ENCODE measurements at regions not wholly inside any gene's neighbourhood (a gene's known extent, or its start where the extent isn't known, plus 50 kb on each side); places are given as distances from the start of the nearest gene placed in this dataset.
"Not testable (repeated sequence)": the region's sequence is repeated elsewhere in the genome, so short reads cannot be mapped to it uniquely, and the experiment has no call there.

- Mint-ChIP-seq H3K27me3 (peaks cover 36% of the 10 kb centered on the region), H3K4me3 (peak overlapping the region in 1 of 4 donors; percentile 43), H3K36me3 (no peaks in the 10 kb centered on the region), H3K9me3 (peaks cover 0 to 10% (median 3%) of the 10 kb centered on the region in 3 donors), H3K27ac (no peak overlapping the region), H3K4me1 (peaks cover 11 to 18% (median 12%) of the 10 kb centered on the region in 3 donors)
These were observed 117.8 kb upstream of the IQSEC1 start for GRCh38 chr3:13191016-13191415.

GRCh38 chr3:13190378-13190765, 117.1 kb upstream of the IQSEC1 start:
- Mint-ChIP-seq H3K9me3 (peaks cover 0 to 10% (median 3%) of the 10 kb centered on the region in 3 donors), H3K27me3 (peaks cover 31% of the 10 kb centered on the region), H3K4me1 (peaks cover 5 to 12% (median 8%) of the 10 kb centered on the region in 3 donors), H3K27ac (no peak overlapping the region), H3K4me3 (no peak overlapping the region), H3K36me3 (no peaks in the 10 kb centered on the region)

GRCh38 chr3:13189639-13190377, 116.6 kb upstream of the IQSEC1 start:
- Mint-ChIP-seq H3K4me3 (no peak overlapping the region), H3K9me3 (peaks cover 0 to 10% (median 3%) of the 10 kb centered on the region in 3 donors), H3K36me3 (no peaks in the 10 kb centered on the region), H3K27me3 (peaks cover 32% of the 10 kb centered on the region), H3K4me1 (peaks cover 3 to 10% (median 5%) of the 10 kb centered on the region in 3 donors), H3K27ac (peak overlapping the region in 1 of 3 donors; percentile 93)

- H3K27me3 Mint-ChIP-seq: peaks cover 33% of the 10 kb centered on the region
- H3K36me3 Mint-ChIP-seq: no peaks in the 10 kb centered on the region
- H3K9me3 Mint-ChIP-seq: peaks cover 2 to 14% (median 3%) of the 10 kb centered on the region in 3 donors
- peaks cover 0 to 7% (median 5%) of the 10 kb centered on the region in 3 donors for H3K4me1 Mint-ChIP-seq
- no peak overlapping the region for H3K27ac Mint-ChIP-seq
- H3K4me3 Mint-ChIP-seq: no peak overlapping the region
These were observed 115.7 kb upstream of the IQSEC1 start for GRCh38 chr3:13188975-13189374.

GRCh38 chr3:13188181-13188779, 115.1 kb upstream of the IQSEC1 start:
- peaks cover 29% of the 10 kb centered on the region for H3K27me3 Mint-ChIP-seq
- peaks cover 2 to 15% (median 3%) of the 10 kb centered on the region in 3 donors for H3K9me3 Mint-ChIP-seq
- H3K4me1 Mint-ChIP-seq: peaks cover 0 to 7% (median 5%) of the 10 kb centered on the region in 3 donors
- H3K4me3 Mint-ChIP-seq: no peak overlapping the region
- no peaks in the 10 kb centered on the region for H3K36me3 Mint-ChIP-seq
- peak overlapping the region in 1 of 3 donors; percentile 1 for H3K27ac Mint-ChIP-seq

- Mint-ChIP-seq H3K27ac (no peak overlapping the region), H3K9me3 (peaks cover 2 to 15% (median 3%) of the 10 kb centered on the region in 3 donors), H3K4me3 (no peak overlapping the region), H3K27me3 (peaks cover 26% of the 10 kb centered on the region), H3K36me3 (no peaks in the 10 kb centered on the region), H3K4me1 (peaks cover 0 to 7% (median 4%) of the 10 kb centered on the region in 3 donors)
These were observed 114.4 kb upstream of the IQSEC1 start for GRCh38 chr3:13187593-13187992.

- Mint-ChIP-seq H3K4me3 (no peak overlapping the region), H3K36me3 (no peaks in the 10 kb centered on the region), H3K27me3 (peaks cover 24% of the 10 kb centered on the region), H3K27ac (peak overlapping the region in 1 of 3 donors; percentile 49), H3K4me1 (peaks cover 0 to 7% (median 2%) of the 10 kb centered on the region in 3 donors), H3K9me3 (peaks cover 2 to 15% (median 4%) of the 10 kb centered on the region in 3 donors)
These were observed 113.2 kb upstream of the IQSEC1 start for GRCh38 chr3:13186435-13186815.

- Mint-ChIP-seq H3K27me3 (peaks cover 20% of the 10 kb centered on the region), H3K36me3 (no peaks in the 10 kb centered on the region), H3K4me1 (peaks cover 0 to 7% (median 4%) of the 10 kb centered on the region in 3 donors), H3K9me3 (peaks cover 2 to 15% (median 9%) of the 10 kb centered on the region in 3 donors), H3K27ac (peak overlapping the region in 1 of 3 donors; percentile 49), H3K4me3 (no peak overlapping the region)
These were observed 112.7 kb upstream of the IQSEC1 start for GRCh38 chr3:13185737-13186434.

GRCh38 chr3:13179582-13180210, 106.5 kb upstream of the IQSEC1 start:
- H3K9me3 Mint-ChIP-seq: peaks cover 7 to 21% (median 21%) of the 10 kb centered on the region in 3 donors
- H3K27me3 Mint-ChIP-seq: peaks cover 11% of the 10 kb centered on the region
- not testable (repeated sequence) for H3K36me3 Mint-ChIP-seq, H3K4me1 Mint-ChIP-seq, H3K27ac Mint-ChIP-seq, H3K4me3 Mint-ChIP-seq

GRCh38 chr3:13179181-13179580, 106.0 kb upstream of the IQSEC1 start:
- H3K27me3 Mint-ChIP-seq: peaks cover 11% of the 10 kb centered on the region
- H3K36me3 Mint-ChIP-seq: no peaks in the 10 kb centered on the region
- peak overlapping the region in 1 of 4 donors; percentile 47 for H3K4me3 Mint-ChIP-seq
- H3K27ac Mint-ChIP-seq: no peak overlapping the region
- H3K4me1 Mint-ChIP-seq: peaks cover 0 to 1% (median 0%) of the 10 kb centered on the region in 3 donors
- H3K9me3 Mint-ChIP-seq: peaks cover 7 to 21% (median 18%) of the 10 kb centered on the region in 3 donors

GRCh38 chr3:13178107-13178506, 104.9 kb upstream of the IQSEC1 start:
- peaks cover 5 to 21% (median 16%) of the 10 kb centered on the region in 3 donors for H3K9me3 Mint-ChIP-seq
- no peak overlapping the region for H3K4me3 Mint-ChIP-seq
- H3K36me3 Mint-ChIP-seq: no peaks in the 10 kb centered on the region
- H3K27ac Mint-ChIP-seq: no peak overlapping the region
- H3K4me1 Mint-ChIP-seq: peaks cover 0 to 1% (median 0%) of the 10 kb centered on the region in 3 donors
- peaks cover 9% of the 10 kb centered on the region for H3K27me3 Mint-ChIP-seq

- Mint-ChIP-seq H3K4me3 (no peak overlapping the region), H3K27ac (no peak overlapping the region), H3K36me3 (no peaks in the 10 kb centered on the region), H3K27me3 (peaks cover 9% of the 10 kb centered on the region), H3K9me3 (peaks cover 5 to 21% (median 16%) of the 10 kb centered on the region in 3 donors), H3K4me1 (peaks cover 0 to 2% (median 0%) of the 10 kb centered on the region in 3 donors)
These were observed 104.4 kb upstream of the IQSEC1 start for GRCh38 chr3:13177641-13178040.

- no peak overlapping the region for H3K4me3 Mint-ChIP-seq
- peaks cover 0 to 2% (median 0%) of the 10 kb centered on the region in 3 donors for H3K4me1 Mint-ChIP-seq
- H3K36me3 Mint-ChIP-seq: no peaks in the 10 kb centered on the region
- H3K27me3 Mint-ChIP-seq: peaks cover 9% of the 10 kb centered on the region
- H3K27ac Mint-ChIP-seq: no peak overlapping the region
- H3K9me3 Mint-ChIP-seq: peaks cover 5 to 21% (median 16%) of the 10 kb centered on the region in 3 donors
These were observed 104.0 kb upstream of the IQSEC1 start for GRCh38 chr3:13177236-13177635.

GRCh38 chr3:13176445-13176844, 103.2 kb upstream of the IQSEC1 start:
- no peaks in the 10 kb centered on the region for H3K36me3 Mint-ChIP-seq
- peaks cover 5 to 21% (median 16%) of the 10 kb centered on the region in 3 donors for H3K9me3 Mint-ChIP-seq
- H3K4me3 Mint-ChIP-seq: no peak overlapping the region
- peaks cover 9% of the 10 kb centered on the region for H3K27me3 Mint-ChIP-seq
- peaks cover 0 to 3% (median 0%) of the 10 kb centered on the region in 3 donors for H3K4me1 Mint-ChIP-seq
- no peak overlapping the region for H3K27ac Mint-ChIP-seq

- Mint-ChIP-seq H3K27ac (no peak overlapping the region), H3K9me3 (peaks cover 5 to 15% (median 12%) of the 10 kb centered on the region in 3 donors), H3K4me1 (peaks cover 0 to 4% (median 0%) of the 10 kb centered on the region in 3 donors), H3K4me3 (no peak overlapping the region), H3K36me3 (no peaks in the 10 kb centered on the region), H3K27me3 (peaks cover 10% of the 10 kb centered on the region)
These were observed 101.5 kb upstream of the IQSEC1 start for GRCh38 chr3:13174803-13175135.

Data from IgD-negative memory B cell (primary cell).